Testis (tissue), 2 donors: ENCODE measurements at regions not wholly inside any gene's neighbourhood (a gene's known extent, or its start where the extent isn't known, plus 50 kb on each side); places are given as distances from the start of the nearest gene placed in this dataset.

Source experiments
- CTCF ChIP-seq, 3 experiments: fragments of 450-650 bp in 2 of 3; fragments of 200-600 bp in 1 of 3; sonication (generic) in 1 of 3; IDR thresholded peaks; one replicate each; pipeline ENCODE4 v1.5.1; 2016 to 2019; ENCODE audit warnings: antibody characterized with exemption in 3 of 3, mild to moderate bottlenecking in 2 of 3, moderate library complexity in 1 of 3
- POLR2A ChIP-seq: fragments of 450-650 bp; IDR thresholded peaks from one replicate; pipeline ENCODE4 v1.6.1; 2017; ENCODE audit warnings: antibody characterized with exemption, mild to moderate bottlenecking, moderate library complexity

DNA sequence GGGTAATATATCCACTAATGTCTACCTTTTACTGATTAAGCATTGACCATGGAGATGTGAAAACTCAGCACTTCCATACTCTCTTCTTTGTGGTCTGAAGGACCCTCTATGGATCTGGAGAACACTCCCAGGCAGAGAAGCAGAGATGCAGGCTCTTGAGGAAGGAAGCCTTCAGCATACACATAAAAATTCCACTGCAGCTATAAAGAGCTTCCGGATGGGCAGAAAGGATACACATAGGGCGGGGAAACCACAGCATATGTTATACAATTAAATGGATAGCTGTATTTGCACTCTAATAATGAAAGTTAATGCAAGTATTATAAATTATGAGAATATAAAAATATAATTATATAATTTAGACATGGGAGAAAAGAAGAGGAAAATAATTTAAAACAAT, 1258.2 kb upstream of the ALCAM start:
- TF ChIP-seq CTCF (IDR thresholded peaks at IDR 0.05) (no peak), POLR2A (no peak)
